Upper lobe of left lung (tissue), 4 donors: ENCODE measurements at regions not wholly inside any gene's neighbourhood (a gene's known extent, or its start where the extent isn't known, plus 50 kb on each side); places are given as distances from the start of the nearest gene placed in this dataset.

ENCODE experiments used
- CTCF ChIP-seq, 6 experiments: fragments of 450-650 bp in 4 of 6; fragments of 200-600 bp in 2 of 6; sonication (generic) in 2 of 6; IDR thresholded peaks; one replicate each; pipeline ENCODE4 v1.5.1; 2016 to 2019; ENCODE audit warnings: antibody characterized with exemption in 6 of 6
- EP300 ChIP-seq, 4 donors: sonication (generic); formaldehyde crosslinking; IDR thresholded peaks; one replicate each; pipeline ENCODE4 v1.5.1; 2017; ENCODE audit warnings: antibody characterized with exemption in 4 of 4, control low read depth in 2 of 4
- POLR2A ChIP-seq, 4 donors: fragments of 450-650 bp; IDR thresholded peaks; one replicate each; pipeline ENCODE4 v1.5.1; 2016 to 2017; ENCODE audit warnings: antibody characterized with exemption in 4 of 4, mild to moderate bottlenecking in 2 of 4

GRCh38 chr7:35556515-35557471, 138.1 kb downstream of the HERPUD2 start:
- TF ChIP-seq EP300 (IDR thresholded peaks at IDR 0.05) (no peak), POLR2A (IDR thresholded peaks at IDR 0.05) (no peak), CTCF (IDR thresholded peaks at IDR 0.05) (no peak)
